CD14-positive monocyte (primary cell): ENCODE measurements at regions not wholly inside any gene's neighbourhood (a gene's known extent, or its start where the extent isn't known, plus 50 kb on each side); places are given as distances from the start of the nearest gene placed in this dataset.

Source experiments
- DNase-seq, 3 donors: peaks; one replicate each; pipeline ENCODE4 v3.0.0-alpha.2; 2011 to 2022
- H2AFZ ChIP-seq: 2 replicates; pipeline ENCODE4 v1.6.0; 2012; ENCODE audit warnings: mild to moderate bottlenecking, low read depth, low read length, inconsistent platforms; ENCODE audit not compliant: insufficient read depth, poor library complexity, severe bottlenecking
- H3K27ac ChIP-seq, 2 donors: 1 replicate in 1 of 2; 2 replicates in 1 of 2; pipeline ENCODE4 v1.5.1; 2012 to 2013; ENCODE audit warnings: low read length in 2 of 2, control low read depth in 1 of 2, inconsistent platforms in 1 of 2, low read depth in 1 of 2, mild to moderate bottlenecking in 1 of 2
- H3K27me3 ChIP-seq, 2 donors: one replicate each; pipeline versions ENCODE4 v1.6.0 to v1.6.1; 2011 to 2013; ENCODE audit warnings: low read length in 2 of 2; ENCODE audit not compliant: control insufficient read depth in 2 of 2, insufficient read depth in 2 of 2
- H3K36me3 ChIP-seq, 2 donors: replicated peaks in 1 of 2; 1 replicate in 1 of 2; 2 replicates in 1 of 2; pipeline versions ENCODE4 v1.5.1 to v1.6.1; 2012 to 2013; ENCODE audit warnings: low read length in 2 of 2, control low read depth in 1 of 2, inconsistent platforms in 1 of 2, mild to moderate bottlenecking in 1 of 2; ENCODE audit not compliant: insufficient read depth in 2 of 2, control insufficient read depth in 1 of 2
- H3K4me1 ChIP-seq, 2 donors: 1 replicate in 1 of 2; 2 replicates in 1 of 2; pipeline versions ENCODE4 v1.5.1 to v1.6.1; 2012 to 2013; ENCODE audit warnings: low read length in 2 of 2, control low read depth in 1 of 2, inconsistent platforms in 1 of 2, mild to moderate bottlenecking in 1 of 2, moderate library complexity in 1 of 2; ENCODE audit not compliant: insufficient read depth in 2 of 2, control insufficient read depth in 1 of 2
- H3K4me2 ChIP-seq: replicated peaks from 2 replicates; pipeline ENCODE3; 2012; ENCODE audit warnings: low read length, moderate library complexity, mild to moderate bottlenecking; ENCODE audit not compliant: poor library complexity, severe bottlenecking; ENCODE audit errors: extremely low read depth
- H3K4me3 ChIP-seq, 3 experiments: fragments of 200-600 bp in 1 of 3; sonication (generic) in 1 of 3; replicated peaks in 1 of 3; 1 replicate in 2 of 3; 2 replicates in 1 of 3; pipeline ENCODE4 v1.5.1; 2011 to 2013; ENCODE audit warnings: low read length in 3 of 3, mild to moderate bottlenecking in 3 of 3, control low read depth in 2 of 3, low read depth in 2 of 3, inconsistent platforms in 1 of 3, moderate library complexity in 1 of 3
- H3K79me2 ChIP-seq: 2 replicates; pipeline ENCODE4 v1.6.0; 2012; ENCODE audit warnings: mild to moderate bottlenecking, control low read depth, inconsistent platforms, low read length, moderate library complexity; ENCODE audit not compliant: insufficient read depth
- H3K9ac ChIP-seq: 2 replicates; pipeline ENCODE4 v1.6.0; 2017; ENCODE audit warnings: low read length, mild to moderate bottlenecking; ENCODE audit not compliant: insufficient read depth, poor library complexity, severe bottlenecking
- H3K9me3 ChIP-seq, 2 donors: replicated peaks in 1 of 2; 1 replicate in 1 of 2; 2 replicates in 1 of 2; pipeline versions ENCODE4 v1.5.1 to v1.6.1; 2012 to 2013; ENCODE audit warnings: low read length in 2 of 2, control low read depth in 1 of 2; ENCODE audit not compliant: control insufficient read depth in 1 of 2, insufficient read depth in 1 of 2
- H4K20me1 ChIP-seq: 2 replicates; pipeline ENCODE4 v1.6.0; 2012; ENCODE audit warnings: mild to moderate bottlenecking, low read length, control low read depth, moderate library complexity; ENCODE audit not compliant: insufficient read depth
- H3K27ac Mint-ChIP-seq, 7 donors: one replicate each; pipeline ENCODE4 v1.8.0; 2020; ENCODE audit warnings: mild to moderate bottlenecking in 7 of 7, mixed read lengths in 7 of 7, moderate library complexity in 6 of 7, inconsistent platforms in 2 of 7
- H3K27me3 Mint-ChIP-seq, 3 donors: one replicate each; pipeline ENCODE4 v1.8.0; 2021 to 2022; ENCODE audit warnings: low read depth in 3 of 3, mild to moderate bottlenecking in 3 of 3, mixed read lengths in 3 of 3, moderate library complexity in 3 of 3, inconsistent platforms in 1 of 3
- H3K36me3 Mint-ChIP-seq, 2 donors: one replicate each; pipeline ENCODE4 v1.8.0; 2020; ENCODE audit warnings: mixed read lengths in 2 of 2, inconsistent platforms in 1 of 2, mild to moderate bottlenecking in 1 of 2
- H3K4me1 Mint-ChIP-seq: one replicate; pipeline ENCODE4 v1.8.0; 2020; ENCODE audit warnings: mild to moderate bottlenecking, mixed read lengths
- H3K4me3 Mint-ChIP-seq, 2 donors: one replicate each; pipeline ENCODE4 v1.8.0; 2020; ENCODE audit warnings: mild to moderate bottlenecking in 2 of 2, mixed read lengths in 2 of 2, moderate library complexity in 1 of 2
- H3K9me3 Mint-ChIP-seq, 7 donors: one replicate each; pipeline ENCODE4 v1.8.0; 2020 to 2022; ENCODE audit warnings: mixed read lengths in 7 of 7, mild to moderate bottlenecking in 6 of 7, moderate library complexity in 6 of 7, inconsistent platforms in 2 of 7
- CTCF ChIP-seq: fragments of 200-600 bp; IDR thresholded peaks from one replicate; pipeline ENCODE4 v1.8.0; 2022; ENCODE audit warnings: antibody characterized with exemption, mild to moderate bottlenecking
- WGBS: methylation state at CpG from one replicate; pipeline ENCODE4 v1.1.5; 2013; ENCODE audit warnings: missing lambda C conversion rate; ENCODE audit not compliant: insufficient coverage; 5-methylcytosine and 5-hydroxymethylcytosine counted together
- intact Hi-C, 2 donors: fragments of 100-400 bp; cut with micrococcal nuclease; formaldehyde crosslinking; loops; one replicate each; pipeline versions ENCODE4 v1.15.0 to v1.15.1; 2023

- no peak overlapping the region for H3K9ac ChIP-seq
- Mint-ChIP-seq H3K27me3 (no peaks in the 10 kb centered on the region), H3K27ac (no peak overlapping the region), H3K36me3 (no peaks in the 10 kb centered on the region), H3K4me3 (no peak overlapping the region), H3K9me3 (peaks cover 0 to 4% (median 2%) of the 10 kb centered on the region in 7 donors), H3K4me1 (no peaks in the 10 kb centered on the region)
- no peak overlapping the region for H3K27ac ChIP-seq
- H2AFZ ChIP-seq, result no peak overlapping the region
- no peaks in the 10 kb centered on the region for H3K79me2 ChIP-seq
- H3K36me3 ChIP-seq, result no peaks in the 10 kb centered on the region
- H3K27me3 ChIP-seq, result no peaks in the 10 kb centered on the region
- no peaks in the 10 kb centered on the region for H4K20me1 ChIP-seq
- no peak overlapping the region for H3K4me3 ChIP-seq
- no peak for DNase-seq
- no peak overlapping the region for H3K4me2 ChIP-seq
- TF ChIP-seq CTCF, result no peak
- H3K4me1 ChIP-seq, result no peaks in the 10 kb centered on the region
- H3K9me3 ChIP-seq, result peaks cover 0 to 3% of the 10 kb centered on the region in 2 donors
- intact Hi-C loops, result no loop called here
- WGBS, result no CpG with 5 or more reads among the region's 1 CpG
Observed at GRCh38 chr15:37223089-37223488, 122.7 kb upstream of the MEIS2 start.

GRCh38 chr15:37229855-37230619, 129.7 kb upstream of the MEIS2 start:
- H3K4me3 ChIP-seq, result no peak overlapping the region
- no peak overlapping the region for H3K27ac ChIP-seq
- H3K9me3 Mint-ChIP-seq, result peaks cover 0 to 8% (median 5%) of the 10 kb centered on the region in 7 donors
- no peak overlapping the region for H2AFZ ChIP-seq
- H3K9ac ChIP-seq, result no peak overlapping the region
- WGBS, result 94% methylated on average over 2 of the region's 5 CpGs
- intact Hi-C loops, result no loop called here
- H3K9me3 ChIP-seq, result peaks cover 3 to 7% of the 10 kb centered on the region in 2 donors
- no peaks in the 10 kb centered on the region for H3K4me1 ChIP-seq
- H3K27me3 Mint-ChIP-seq, result peaks cover 0 to 1% (median 0%) of the 10 kb centered on the region in 3 donors
- no peaks in the 10 kb centered on the region for H3K36me3 ChIP-seq
- no peaks in the 10 kb centered on the region for H3K79me2 ChIP-seq
- DNase-seq, result no peak
- H3K4me1 Mint-ChIP-seq, result no peaks in the 10 kb centered on the region
- H3K27me3 ChIP-seq, result no peaks in the 10 kb centered on the region
- TF ChIP-seq CTCF, result no peak
- H3K36me3 Mint-ChIP-seq, result no peaks in the 10 kb centered on the region
- H3K4me2 ChIP-seq, result no peak overlapping the region
- H3K4me3 Mint-ChIP-seq, result no peak overlapping the region
- no peaks in the 10 kb centered on the region for H4K20me1 ChIP-seq
- H3K27ac Mint-ChIP-seq, result no peak overlapping the region
